H9 (cell line): ENCODE measurements at regions not wholly inside any gene's neighbourhood (a gene's known extent, or its start where the extent isn't known, plus 50 kb on each side); places are given as distances from the start of the nearest gene placed in this dataset.

ENCODE experiments used
- DNase-seq: peaks from one replicate; pipeline ENCODE4 v3.0.0-alpha.2; 2017
- H2AFZ ChIP-seq: one replicate; pipeline ENCODE4 v1.6.1; 2013; ENCODE audit warnings: mild to moderate bottlenecking, low read length, control low read depth, moderate library complexity
- H2AK5ac ChIP-seq: 2 replicates; pipeline ENCODE4 v1.6.1; 2013; ENCODE audit warnings: low read length, control low read depth, mixed read lengths; ENCODE audit not compliant: insufficient read length
- H2BK120ac ChIP-seq: one replicate; pipeline ENCODE4 v1.6.1; 2013; ENCODE audit warnings: low read depth, mild to moderate bottlenecking, low read length, control low read depth, inconsistent platforms; ENCODE audit not compliant: poor library complexity, severe bottlenecking
- H2BK12ac ChIP-seq: 2 replicates; pipeline ENCODE4 v1.6.1; 2013; ENCODE audit warnings: low read length, control low read depth, mixed read lengths, low read depth; ENCODE audit not compliant: insufficient read length
- H2BK15ac ChIP-seq: 2 replicates; pipeline ENCODE4 v1.6.1; 2013; ENCODE audit warnings: low read depth, low read length, control low read depth
- H2BK20ac ChIP-seq: one replicate; pipeline ENCODE4 v1.6.1; 2013; ENCODE audit warnings: low read depth, mild to moderate bottlenecking, low read length, control low read depth, inconsistent platforms; ENCODE audit not compliant: poor library complexity, severe bottlenecking
- H2BK5ac ChIP-seq: 2 replicates; pipeline ENCODE4 v1.6.1; 2013; ENCODE audit warnings: low read length, control low read depth, mixed read lengths; ENCODE audit not compliant: insufficient read length
- H3K14ac ChIP-seq: 2 replicates; pipeline ENCODE4 v1.6.1; 2013; ENCODE audit warnings: low read length, control low read depth; ENCODE audit not compliant: insufficient read depth
- H3K18ac ChIP-seq: 2 replicates; pipeline ENCODE4 v1.6.1; 2013; ENCODE audit warnings: low read depth, mild to moderate bottlenecking, mixed read lengths, low read length, control low read depth; ENCODE audit not compliant: insufficient read length
- H3K23ac ChIP-seq: 2 replicates; pipeline ENCODE4 v1.6.1; 2013; ENCODE audit warnings: low read length, control low read depth, mixed read lengths, low read depth; ENCODE audit not compliant: insufficient read length
- H3K23me2 ChIP-seq: 2 replicates; pipeline ENCODE4 v1.6.1; 2013; ENCODE audit warnings: low read depth, mild to moderate bottlenecking, mixed read lengths, low read length, control low read depth; ENCODE audit not compliant: insufficient read length, poor library complexity, severe bottlenecking
- H3K27ac ChIP-seq: 2 replicates; pipeline ENCODE4 v1.5.1; 2013; ENCODE audit warnings: low read length, control low read depth, mixed read lengths, low read depth; ENCODE audit not compliant: insufficient read length
- H3K27me3 ChIP-seq: 2 replicates; pipeline ENCODE4 v1.6.1; 2013; ENCODE audit warnings: low read length, control low read depth, inconsistent platforms; ENCODE audit not compliant: insufficient read depth
- H3K4ac ChIP-seq: 2 replicates; pipeline ENCODE4 v1.6.1; 2013; ENCODE audit warnings: low read depth, mild to moderate bottlenecking, control low read depth, inconsistent platforms, low read length, moderate library complexity
- H3K4me1 ChIP-seq: 2 replicates; pipeline ENCODE4 v1.6.1; 2013; ENCODE audit warnings: low read length, control low read depth, inconsistent platforms; ENCODE audit not compliant: insufficient read depth
- H3K4me2 ChIP-seq: 2 replicates; pipeline ENCODE4 v1.6.1; 2013; ENCODE audit warnings: low read length, control low read depth, mixed read lengths; ENCODE audit not compliant: insufficient read length, insufficient read depth
- H3K56ac ChIP-seq: 2 replicates; pipeline ENCODE4 v1.6.1; 2013; ENCODE audit warnings: low read depth, mild to moderate bottlenecking, mixed read lengths, low read length, control low read depth; ENCODE audit not compliant: insufficient read length
- H3K79me1 ChIP-seq: 2 replicates; pipeline ENCODE4 v1.6.1; 2013; ENCODE audit warnings: low read depth, mild to moderate bottlenecking, moderate library complexity, low read length, control low read depth, inconsistent platforms; ENCODE audit not compliant: insufficient read depth, poor library complexity, severe bottlenecking
- H3K79me2 ChIP-seq: 2 replicates; pipeline ENCODE4 v1.6.1; 2013; ENCODE audit warnings: low read length, control low read depth, inconsistent platforms; ENCODE audit not compliant: insufficient read depth
- H3K9ac ChIP-seq: 2 replicates; pipeline ENCODE4 v1.6.1; 2013; ENCODE audit warnings: low read length, control low read depth, mixed read lengths; ENCODE audit not compliant: insufficient read length; ENCODE audit errors: extremely low read depth
- H3K9me3 ChIP-seq: one replicate; pipeline ENCODE4 v1.6.1; 2013; ENCODE audit warnings: low read depth, low read length, inconsistent platforms; ENCODE audit not compliant: control insufficient read depth
- H3T11ph ChIP-seq: one replicate; pipeline ENCODE4 v1.6.1; 2013; ENCODE audit warnings: mild to moderate bottlenecking, low read length, control low read depth, inconsistent platforms
- H4K20me1 ChIP-seq: one replicate; pipeline ENCODE4 v1.6.1; 2013; ENCODE audit not compliant: control insufficient read depth, insufficient read length, insufficient read depth
- H4K5ac ChIP-seq: 2 replicates; pipeline ENCODE4 v1.6.1; 2013; ENCODE audit warnings: low read depth, mild to moderate bottlenecking, mixed read lengths, low read length, control low read depth; ENCODE audit not compliant: insufficient read length
- H4K8ac ChIP-seq: replicated peaks from 2 replicates; pipeline ENCODE4 v1.6.1; 2013; ENCODE audit warnings: low read length, control low read depth, mixed read lengths, low read depth; ENCODE audit not compliant: insufficient read length
- H4K91ac ChIP-seq: 2 replicates; pipeline ENCODE4 v1.6.1; 2013; ENCODE audit warnings: low read depth, mild to moderate bottlenecking, moderate library complexity, mixed read lengths, low read length, control low read depth; ENCODE audit not compliant: insufficient read length
- H3K27ac Mint-ChIP-seq, 3 experiments: 2 replicates in 2 of 3; 3 replicates in 1 of 3; pipeline ENCODE4 v1.8.0; 2020 to 2021; ENCODE audit warnings: mixed read lengths in 3 of 3, mild to moderate bottlenecking in 1 of 3, moderate library complexity in 1 of 3
- H3K27me3 Mint-ChIP-seq: 2 replicates; pipeline ENCODE4 v1.8.0; 2021; ENCODE audit warnings: low read depth, mild to moderate bottlenecking, moderate library complexity, mixed read lengths
- H3K36me3 Mint-ChIP-seq, 3 experiments: 2 replicates in 2 of 3; 3 replicates in 1 of 3; pipeline ENCODE4 v1.8.0; 2020 to 2021; ENCODE audit warnings: low read depth in 3 of 3, mixed read lengths in 3 of 3; ENCODE audit not compliant: insufficient read depth in 1 of 3
- H3K4me1 Mint-ChIP-seq, 2 experiments: 2 replicates each; pipeline ENCODE4 v1.8.0; 2020; ENCODE audit warnings: mixed read lengths in 2 of 2
- H3K4me3 Mint-ChIP-seq, 2 experiments: 2 replicates in 1 of 2; 3 replicates in 1 of 2; pipeline ENCODE4 v1.8.0; 2020 to 2021; ENCODE audit warnings: mild to moderate bottlenecking in 2 of 2, mixed read lengths in 2 of 2, moderate library complexity in 1 of 2
- H3K9me3 Mint-ChIP-seq, 2 experiments: 2 replicates in 1 of 2; 3 replicates in 1 of 2; pipeline ENCODE4 v1.8.0; 2020; ENCODE audit warnings: mild to moderate bottlenecking in 2 of 2, mixed read lengths in 2 of 2, moderate library complexity in 1 of 2
- WGBS: extraction: QIAGEN DNeasy Blood & Tissue Kit; methylation state at CpG from one replicate; pipeline ENCODE4 v1.1.7; 2013; ENCODE audit warnings: missing lambda C conversion rate, low lambda C conversion rate, mixed read lengths; ENCODE audit not compliant: insufficient read length; ENCODE audit errors: extremely low coverage; 5-methylcytosine and 5-hydroxymethylcytosine counted together
- TF ChIP-seq, protein P1 (sequence below): fragments of 200-600 bp; sonication (generic); conservative IDR thresholded peaks from 3 replicates; pipeline ENCODE4 v1.8.0; 2021; ENCODE audit warnings: antibody characterized with exemption, mild to moderate bottlenecking

DNA sequence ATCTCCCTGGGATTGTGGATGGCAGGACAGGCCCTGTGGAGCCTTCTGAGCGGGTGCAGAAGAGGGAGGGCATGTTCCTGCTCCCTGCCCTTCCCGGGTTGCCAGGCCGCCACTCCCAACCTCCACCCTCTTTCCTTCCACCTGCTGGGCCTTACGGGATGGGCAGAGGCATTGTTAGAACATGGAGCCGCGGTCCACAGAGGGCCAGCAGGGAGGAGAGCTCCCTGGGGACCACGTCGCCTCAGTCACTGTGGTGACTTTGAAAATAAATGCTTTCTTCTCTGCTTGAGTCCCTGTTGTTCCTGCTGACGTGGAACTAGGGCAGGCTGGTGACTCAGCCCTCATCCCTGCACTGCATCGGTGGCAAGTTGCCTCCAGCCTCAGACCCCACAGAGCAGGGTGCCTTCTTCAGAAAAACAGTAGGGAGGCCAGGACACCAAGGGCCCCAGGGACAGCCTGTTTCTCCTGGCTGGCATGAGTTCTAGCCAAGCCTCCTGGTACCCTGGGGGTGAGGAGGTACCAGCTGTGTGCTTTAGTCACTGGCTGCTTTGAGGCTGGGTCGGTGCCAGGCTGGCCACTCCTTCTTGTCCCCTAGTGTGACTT lies 224.9 kb downstream of the SEC14L1 start:
- Histone ChIP-seq H4K20me1 (no peaks in the 10 kb centered on the region), H3K27me3 (no peaks in the 10 kb centered on the region), H3K23me2 (no peaks in the 10 kb centered on the region), H3K27ac (no peak overlapping the region), H3K23ac (no peak overlapping the region), H2BK12ac (no peak overlapping the region), H3K79me1 (no peaks in the 10 kb centered on the region), H3K14ac (no peak overlapping the region), H2AK5ac (no peak overlapping the region), H2BK120ac (no peak overlapping the region), H3K79me2 (peaks cover 5% of the 10 kb centered on the region; the same call in 1 of the 2 replicates), H2BK5ac (no peak overlapping the region), H3K4me1 (peaks cover 6% of the 10 kb centered on the region; the same call in 1 of the 2 replicates), H3K56ac (no peak overlapping the region), H3K9ac (no peak overlapping the region), H2BK15ac (no peak overlapping the region), H3K9me3 (no peaks in the 10 kb centered on the region), H3T11ph (no peak overlapping the region), H3K18ac (no peak overlapping the region), H4K5ac (no peak overlapping the region), H3K4ac (no peak overlapping the region), H3K4me2 (no peak overlapping the region), H4K91ac (no peak overlapping the region), H2AFZ (no peak overlapping the region), H4K8ac (no peak overlapping the region), H2BK20ac (no peak overlapping the region)
- TF ChIP-seq, protein P1, sequence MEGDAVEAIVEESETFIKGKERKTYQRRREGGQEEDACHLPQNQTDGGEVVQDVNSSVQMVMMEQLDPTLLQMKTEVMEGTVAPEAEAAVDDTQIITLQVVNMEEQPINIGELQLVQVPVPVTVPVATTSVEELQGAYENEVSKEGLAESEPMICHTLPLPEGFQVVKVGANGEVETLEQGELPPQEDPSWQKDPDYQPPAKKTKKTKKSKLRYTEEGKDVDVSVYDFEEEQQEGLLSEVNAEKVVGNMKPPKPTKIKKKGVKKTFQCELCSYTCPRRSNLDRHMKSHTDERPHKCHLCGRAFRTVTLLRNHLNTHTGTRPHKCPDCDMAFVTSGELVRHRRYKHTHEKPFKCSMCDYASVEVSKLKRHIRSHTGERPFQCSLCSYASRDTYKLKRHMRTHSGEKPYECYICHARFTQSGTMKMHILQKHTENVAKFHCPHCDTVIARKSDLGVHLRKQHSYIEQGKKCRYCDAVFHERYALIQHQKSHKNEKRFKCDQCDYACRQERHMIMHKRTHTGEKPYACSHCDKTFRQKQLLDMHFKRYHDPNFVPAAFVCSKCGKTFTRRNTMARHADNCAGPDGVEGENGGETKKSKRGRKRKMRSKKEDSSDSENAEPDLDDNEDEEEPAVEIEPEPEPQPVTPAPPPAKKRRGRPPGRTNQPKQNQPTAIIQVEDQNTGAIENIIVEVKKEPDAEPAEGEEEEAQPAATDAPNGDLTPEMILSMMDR = no peak
- peaks cover 0 to 4% (median 3%) of the 10 kb centered on the region in 3 experiments; a peak in 4 of 7 replicates for H3K36me3 Mint-ChIP-seq
- H3K4me3 Mint-ChIP-seq = no peak overlapping the region
- H3K9me3 Mint-ChIP-seq = no peaks in the 10 kb centered on the region; a peak in 1 of 5 replicates
- DNase-seq = no peak
- no peak overlapping the region; a peak in 2 of 7 replicates for H3K27ac Mint-ChIP-seq
- H3K4me1 Mint-ChIP-seq = peaks cover 35 to 41% of the 10 kb centered on the region in 2 experiments
- no CpG with 5 or more reads among the region's 11 CpGs for WGBS
- peaks cover 1% of the 10 kb centered on the region for H3K27me3 Mint-ChIP-seq
